CD4-positive, alpha-beta T cell (primary cell): ENCODE measurements at regions not wholly inside any gene's neighbourhood (a gene's known extent, or its start where the extent isn't known, plus 50 kb on each side); places are given as distances from the start of the nearest gene placed in this dataset.

ENCODE experiments used
- ATAC-seq: fragments of 200-7000 bp; cut with Tn5 transposase; one replicate; pipeline ENCODE4 v1.10.0; 2022; ENCODE audit warnings: mild to moderate bottlenecking; ENCODE audit not compliant: poor library complexity
- CTCF ChIA-PET: fragments of 350-600 bp; sonication (Branson Sonifier 250); formaldehyde crosslinking; loops from one replicate; lab custom pipeline; 2021; ENCODE audit warnings: antibody characterized with exemption, inconsistent platforms; lab: Charles Lee
- POLR2A ChIA-PET: fragments of 350-600 bp; sonication (Branson Sonifier 250); formaldehyde crosslinking; loops from one replicate; lab custom pipeline; 2021; ENCODE audit warnings: antibody characterized with exemption, inconsistent platforms; lab: Charles Lee
- DNase-seq, 14 experiments: peaks; one replicate each; pipeline ENCODE4 v3.0.0-alpha.2; 2013 to 2020; ENCODE audit warnings: mixed read lengths in 2 of 14
- H3K27ac ChIP-seq, 2 donors: one replicate each; pipeline versions ENCODE4 v1.5.1 to v1.7.0; 2013; ENCODE audit warnings: low read length in 2 of 2, low read depth in 1 of 2, mild to moderate bottlenecking in 1 of 2
- H3K27me3 ChIP-seq, 2 experiments: 1 replicate in 1 of 2; 2 replicates in 1 of 2; pipeline versions ENCODE4 v1.6.1 to v1.7.0; 2013; ENCODE audit warnings: low read length in 2 of 2, control low read depth in 1 of 2, mild to moderate bottlenecking in 1 of 2, moderate library complexity in 1 of 2; ENCODE audit not compliant: insufficient read depth in 2 of 2, control insufficient read depth in 1 of 2
- H3K36me3 ChIP-seq: one replicate; pipeline ENCODE4 v1.6.1; 2013; ENCODE audit warnings: low read length, control low read depth; ENCODE audit not compliant: insufficient read depth
- H3K4me1 ChIP-seq: one replicate; pipeline ENCODE4 v1.6.1; 2013; ENCODE audit warnings: low read length, control low read depth; ENCODE audit not compliant: insufficient read depth
- H3K4me3 ChIP-seq: one replicate; pipeline ENCODE4 v1.5.1; 2013; ENCODE audit warnings: mild to moderate bottlenecking, low read length, moderate library complexity
- H3K9me3 ChIP-seq, 2 experiments: 1 replicate in 1 of 2; 2 replicates in 1 of 2; pipeline versions ENCODE4 v1.6.1 to v1.7.0; 2013; ENCODE audit warnings: low read length in 2 of 2, mild to moderate bottlenecking in 2 of 2, control low read depth in 1 of 2, moderate library complexity in 1 of 2; ENCODE audit not compliant: control insufficient read depth in 1 of 2, insufficient read depth in 1 of 2
- H3K27ac Mint-ChIP-seq: one replicate; pipeline ENCODE4 v1.8.0; 2020; ENCODE audit warnings: mixed read lengths
- H3K27me3 Mint-ChIP-seq: one replicate; pipeline ENCODE4 v1.8.0; 2021; ENCODE audit warnings: mixed read lengths
- H3K36me3 Mint-ChIP-seq: one replicate; pipeline ENCODE4 v1.8.0; 2021; ENCODE audit warnings: low read depth, mixed read lengths
- H3K4me1 Mint-ChIP-seq: one replicate; pipeline ENCODE4 v1.8.0; 2021; ENCODE audit warnings: low read depth, mixed read lengths
- H3K4me3 Mint-ChIP-seq: one replicate; pipeline ENCODE4 v1.8.0; 2020; ENCODE audit warnings: mild to moderate bottlenecking, mixed read lengths
- H3K9me3 Mint-ChIP-seq: one replicate; pipeline ENCODE4 v1.8.0; 2020; ENCODE audit warnings: mixed read lengths
- CTCF ChIP-seq: fragments of 200-600 bp; IDR thresholded peaks from one replicate; pipeline ENCODE4 v1.8.0; 2022; ENCODE audit warnings: antibody characterized with exemption, mild to moderate bottlenecking
- intact Hi-C, 2 experiments: fragments of 100-400 bp; cut with DNase I in 1 of 2; cut with micrococcal nuclease in 1 of 2; formaldehyde crosslinking; loops; one replicate each; pipeline versions ENCODE4 v1.15.1 to v1.9.0; 2023 to 2025; cut with DNase I, micrococcal nuclease

- intact Hi-C loops: no loop called here
- ChIA-PET CTCF (no interaction called here), POLR2A (no interaction called here)
- Histone ChIP-seq H3K27ac (no peak overlapping the region), H3K27me3 (no peaks in the 10 kb centered on the region), H3K9me3 (no peaks in the 10 kb centered on the region), H3K4me3 (no peak overlapping the region), H3K4me1 (no peaks in the 10 kb centered on the region), H3K36me3 (no peaks in the 10 kb centered on the region)
- no peak for ATAC-seq
- H3K4me1 Mint-ChIP-seq: no peaks in the 10 kb centered on the region
- no peaks in the 10 kb centered on the region for H3K36me3 Mint-ChIP-seq
- H3K27ac Mint-ChIP-seq: no peak overlapping the region
- no peaks in the 10 kb centered on the region for H3K9me3 Mint-ChIP-seq
- no peak for DNase-seq
- TF ChIP-seq CTCF: no peak
- H3K27me3 Mint-ChIP-seq: peaks cover 21% of the 10 kb centered on the region
- no peak overlapping the region for H3K4me3 Mint-ChIP-seq
Measured at GRCh38 chr3:73141525-73141924, 80.1 kb downstream of the EBLN2 start.

GRCh38 chr3:73143401-73143800 is 81.9 kb downstream of the EBLN2 start:
- Histone ChIP-seq H3K27ac (no peak overlapping the region), H3K9me3 (no peaks in the 10 kb centered on the region), H3K27me3 (no peaks in the 10 kb centered on the region), H3K4me3 (no peak overlapping the region), H3K36me3 (no peaks in the 10 kb centered on the region), H3K4me1 (no peaks in the 10 kb centered on the region)
- Mint-ChIP-seq H3K36me3 (no peaks in the 10 kb centered on the region), H3K27ac (no peak overlapping the region), H3K27me3 (peaks cover 18% of the 10 kb centered on the region), H3K9me3 (no peaks in the 10 kb centered on the region), H3K4me3 (no peak overlapping the region), H3K4me1 (no peaks in the 10 kb centered on the region)
- ChIA-PET CTCF (no interaction called here), POLR2A (no interaction called here)
- no peak for DNase-seq
- no peak for TF ChIP-seq CTCF
- intact Hi-C loops: no loop called here
- no peak for ATAC-seq

GRCh38 chr3:73143821-73144237 is 82.4 kb downstream of the EBLN2 start:
- no peak for DNase-seq
- intact Hi-C loops: no loop called here
- no peak overlapping the region for H3K4me3 Mint-ChIP-seq
- no peak for TF ChIP-seq CTCF
- ATAC-seq: no peak
- ChIA-PET CTCF (no interaction called here), POLR2A (no interaction called here)
- H3K9me3 Mint-ChIP-seq: no peaks in the 10 kb centered on the region
- H3K27me3 Mint-ChIP-seq: peaks cover 19% of the 10 kb centered on the region
- Histone ChIP-seq H3K27ac (no peak overlapping the region), H3K4me3 (no peak overlapping the region), H3K4me1 (no peaks in the 10 kb centered on the region), H3K36me3 (no peaks in the 10 kb centered on the region), H3K27me3 (no peaks in the 10 kb centered on the region), H3K9me3 (no peaks in the 10 kb centered on the region)
- H3K4me1 Mint-ChIP-seq: no peaks in the 10 kb centered on the region
- H3K36me3 Mint-ChIP-seq: no peaks in the 10 kb centered on the region
- H3K27ac Mint-ChIP-seq: no peak overlapping the region
